ENCODE measurements at regions not wholly inside any gene's neighbourhood (a gene's known extent, or its start where the extent isn't known, plus 50 kb on each side); places are given as distances from the start of the nearest gene placed in this dataset.

- no peak for TF ChIP-seq CHD7 (IDR thresholded peaks at IDR 0.05; ENCODE audit: insufficient replicate concordance, low read length)
- no peak for TF ChIP-seq MAFK (IDR thresholded peaks at IDR 0.05; ENCODE audit: low read depth, low read length)
- no peak for TF ChIP-seq MAX (IDR thresholded peaks at IDR 0.05)
- TF ChIP-seq NRF1 (IDR thresholded peaks at IDR 0.05; ENCODE audit: low read depth, low read length): no peak
- no peak for TF ChIP-seq RFX5 (IDR thresholded peaks at IDR 0.05; ENCODE audit: borderline replicate concordance, low read depth, low read length)
- no peak for TF ChIP-seq RXRA (IDR thresholded peaks at IDR 0.05; ENCODE audit: insufficient read depth, low read depth, low read length)
- no peak for TF ChIP-seq TEAD4 (IDR thresholded peaks at IDR 0.05; ENCODE audit: low read depth, low read length)
- TF ChIP-seq POLR2A (IDR thresholded peaks at IDR 0.05; ENCODE audit: control extremely low read depth in 1 of 2, low read depth in 2 of 2, low read length in 2 of 2): no peak
- no peak for TF ChIP-seq BRCA1 (IDR thresholded peaks at IDR 0.05; ENCODE audit: low read depth, low read length)
- TF ChIP-seq E2F6 (IDR thresholded peaks at IDR 0.05): no peak
- no peak for TF ChIP-seq CTBP2 (IDR thresholded peaks at IDR 0.05; ENCODE audit: borderline replicate concordance, insufficient read depth, insufficient read length, low read length)
- TF ChIP-seq SP4 (IDR thresholded peaks at IDR 0.05; ENCODE audit: low read length): no peak
- TF ChIP-seq TAF1 (IDR thresholded peaks at IDR 0.05; ENCODE audit: low read depth, low read length): no peak
Observed at GRCh38 chrX:57772637-57773036, 92.6 kb upstream of the NLRP2B start (continued).
